OCI-LY7 (cell line): ENCODE measurements at regions not wholly inside any gene's neighbourhood (a gene's known extent, or its start where the extent isn't known, plus 50 kb on each side); places are given as distances from the start of the nearest gene placed in this dataset.

Experiments used
- EZH2phosphoT487 ChIP-seq: fragments of 200-600 bp; sonication (generic); IDR thresholded peaks from 2 replicates; pipeline ENCODE4 v1.6.1; 2018; ENCODE audit warnings: low read depth, borderline replicate concordance, mild to moderate bottlenecking, mixed run types, antibody characterized with exemption, low read length, moderate library complexity, mixed read lengths
- TF ChIP-seq, protein P1 (sequence below): fragments of 200-600 bp; sonication (generic); conservative IDR thresholded peaks from 2 replicates; pipeline ENCODE4 v1.5.1; 2014; ENCODE audit warnings: mild to moderate bottlenecking, antibody characterized with exemption, low read length, moderate library complexity, mixed read lengths

DNA sequence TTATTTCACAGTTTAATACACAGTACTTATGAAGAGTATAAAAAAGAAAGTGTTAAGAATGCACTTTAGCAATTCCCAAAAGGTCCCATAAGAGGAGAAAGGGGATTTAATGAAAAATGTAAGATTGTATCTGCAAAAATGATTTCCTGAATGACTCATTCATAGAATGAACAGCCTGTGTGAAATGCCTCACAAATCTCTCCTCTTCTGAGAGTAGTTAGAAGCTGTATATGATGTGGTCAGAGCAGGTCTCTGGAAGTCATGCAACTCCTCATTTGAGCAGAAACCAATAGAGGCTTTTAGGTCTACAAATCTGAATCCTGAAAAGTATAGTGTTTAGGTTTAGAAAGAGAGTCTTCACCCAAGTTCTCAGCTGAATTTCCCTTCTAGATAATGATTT lies 381.3 kb upstream of the INTU start:
- TF ChIP-seq, protein P1, sequence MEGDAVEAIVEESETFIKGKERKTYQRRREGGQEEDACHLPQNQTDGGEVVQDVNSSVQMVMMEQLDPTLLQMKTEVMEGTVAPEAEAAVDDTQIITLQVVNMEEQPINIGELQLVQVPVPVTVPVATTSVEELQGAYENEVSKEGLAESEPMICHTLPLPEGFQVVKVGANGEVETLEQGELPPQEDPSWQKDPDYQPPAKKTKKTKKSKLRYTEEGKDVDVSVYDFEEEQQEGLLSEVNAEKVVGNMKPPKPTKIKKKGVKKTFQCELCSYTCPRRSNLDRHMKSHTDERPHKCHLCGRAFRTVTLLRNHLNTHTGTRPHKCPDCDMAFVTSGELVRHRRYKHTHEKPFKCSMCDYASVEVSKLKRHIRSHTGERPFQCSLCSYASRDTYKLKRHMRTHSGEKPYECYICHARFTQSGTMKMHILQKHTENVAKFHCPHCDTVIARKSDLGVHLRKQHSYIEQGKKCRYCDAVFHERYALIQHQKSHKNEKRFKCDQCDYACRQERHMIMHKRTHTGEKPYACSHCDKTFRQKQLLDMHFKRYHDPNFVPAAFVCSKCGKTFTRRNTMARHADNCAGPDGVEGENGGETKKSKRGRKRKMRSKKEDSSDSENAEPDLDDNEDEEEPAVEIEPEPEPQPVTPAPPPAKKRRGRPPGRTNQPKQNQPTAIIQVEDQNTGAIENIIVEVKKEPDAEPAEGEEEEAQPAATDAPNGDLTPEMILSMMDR, result no peak
- no peak for TF ChIP-seq EZH2phosphoT487
